ENCODE measurements at regions not wholly inside any gene's neighbourhood (a gene's known extent, or its start where the extent isn't known, plus 50 kb on each side); places are given as distances from the start of the nearest gene placed in this dataset.

DNA sequence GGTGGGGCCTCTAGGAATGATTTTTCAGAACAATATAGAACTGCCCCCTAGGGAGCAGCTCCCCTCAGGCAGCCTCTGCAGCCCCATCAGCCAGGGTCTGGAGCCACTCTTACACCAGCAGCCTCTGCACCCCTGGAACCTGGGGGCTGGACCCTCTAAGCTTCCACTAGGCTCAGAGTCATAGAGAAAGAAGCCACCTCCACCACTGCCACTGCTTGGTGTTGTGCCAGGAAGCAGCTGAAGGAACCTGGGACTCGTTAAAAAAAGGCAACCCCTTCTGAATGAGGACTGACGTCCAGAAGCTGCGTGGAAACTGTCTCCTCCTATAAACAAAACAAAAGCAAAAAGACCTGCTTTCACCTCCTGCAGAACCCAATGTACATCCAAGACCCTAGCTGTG lies 98.1 kb upstream of the HS6ST1 start:
- TF ChIP-seq, protein P1, sequence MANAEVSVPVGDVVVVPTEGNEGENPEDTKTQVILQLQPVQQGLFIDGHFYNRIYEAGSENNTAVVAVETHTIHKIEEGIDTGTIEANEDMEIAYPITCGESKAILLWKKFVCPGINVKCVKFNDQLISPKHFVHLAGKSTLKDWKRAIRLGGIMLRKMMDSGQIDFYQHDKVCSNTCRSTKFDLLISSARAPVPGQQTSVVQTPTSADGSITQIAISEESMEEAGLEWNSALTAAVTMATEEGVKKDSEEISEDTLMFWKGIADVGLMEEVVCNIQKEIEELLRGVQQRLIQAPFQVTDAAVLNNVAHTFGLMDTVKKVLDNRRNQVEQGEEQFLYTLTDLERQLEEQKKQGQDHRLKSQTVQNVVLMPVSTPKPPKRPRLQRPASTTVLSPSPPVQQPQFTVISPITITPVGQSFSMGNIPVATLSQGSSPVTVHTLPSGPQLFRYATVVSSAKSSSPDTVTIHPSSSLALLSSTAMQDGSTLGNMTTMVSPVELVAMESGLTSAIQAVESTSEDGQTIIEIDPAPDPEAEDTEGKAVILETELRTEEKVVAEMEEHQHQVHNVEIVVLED (CRISPR knock-in tag; IDR thresholded peaks at IDR 0.05): no peak
- TF ChIP-seq JUND (IDR thresholded peaks at IDR 0.05; ENCODE audit: borderline replicate concordance, low read depth, low read length) (no peak), JUND (tag; IDR thresholded peaks at IDR 0.05; ENCODE audit: borderline replicate concordance, low read depth, low read length) (no peak), ZNF3 (CRISPR knock-in tag; IDR thresholded peaks at IDR 0.05) (no peak)
